ENCODE measurements at regions not wholly inside any gene's neighbourhood (a gene's known extent, or its start where the extent isn't known, plus 50 kb on each side); places are given as distances from the start of the nearest gene placed in this dataset.
"Not testable (repeated sequence)": the region's sequence is repeated elsewhere in the genome, so short reads cannot be mapped to it uniquely, and the experiment has no call there.

GRCh38 chr2:107466241-107466640 lies 360.5 kb upstream of the RGPD4 start:
- DNase-seq (ENCODE audit: low spot score): peak; percentile 6

- no peak for DNase-seq (ENCODE audit: low spot score)
These were observed 359.5 kb upstream of the RGPD4 start for GRCh38 chr2:107466984-107467773.

GRCh38 chr2:107469437-107469995 lies 357.2 kb upstream of the RGPD4 start:
- DNase-seq (ENCODE audit: low spot score): no peak

GRCh38 chr2:107473150-107473549 lies 353.5 kb upstream of the RGPD4 start:
- no peak for DNase-seq (ENCODE audit: low spot score)

- no peak for DNase-seq (ENCODE audit: low spot score)
These were observed 350.8 kb upstream of the RGPD4 start for GRCh38 chr2:107475859-107476258.

- no peak for DNase-seq (ENCODE audit: low spot score)
These were observed 324.2 kb upstream of the RGPD4 start for GRCh38 chr2:107502539-107502938.

GRCh38 chr2:107511970-107512789 lies 314.5 kb upstream of the RGPD4 start:
- no peak for DNase-seq (ENCODE audit: low spot score)

- DNase-seq (ENCODE audit: low spot score): no peak
These were observed 301.3 kb upstream of the RGPD4 start for GRCh38 chr2:107525406-107525805.

GRCh38 chr2:107529146-107529545 lies 297.5 kb upstream of the RGPD4 start:
- DNase-seq (ENCODE audit: low spot score): no peak

- DNase-seq (ENCODE audit: low spot score): no peak
These were observed 296.6 kb upstream of the RGPD4 start for GRCh38 chr2:107530046-107530445.

- DNase-seq (ENCODE audit: low spot score): no peak
These were observed 291.8 kb upstream of the RGPD4 start for GRCh38 chr2:107534926-107535325.

GRCh38 chr2:107535905-107536689 lies 290.6 kb upstream of the RGPD4 start:
- DNase-seq (ENCODE audit: low spot score): not testable (repeated sequence)

GRCh38 chr2:107542314-107542740 lies 284.4 kb upstream of the RGPD4 start:
- no peak for DNase-seq (ENCODE audit: low spot score)

GRCh38 chr2:107543793-107544192 lies 282.9 kb upstream of the RGPD4 start:
- no peak for DNase-seq (ENCODE audit: low spot score)

- DNase-seq (ENCODE audit: low spot score): no peak
These were observed 281.6 kb upstream of the RGPD4 start for GRCh38 chr2:107545066-107545465.

- DNase-seq (ENCODE audit: low spot score): no peak
These were observed 280.8 kb upstream of the RGPD4 start for GRCh38 chr2:107545851-107546250.

GRCh38 chr2:107548216-107548615 lies 278.5 kb upstream of the RGPD4 start:
- DNase-seq (ENCODE audit: low spot score): no peak

- DNase-seq (ENCODE audit: low spot score): no peak
These were observed 273.6 kb upstream of the RGPD4 start for GRCh38 chr2:107553046-107553445.

GRCh38 chr2:107553539-107553938 lies 273.2 kb upstream of the RGPD4 start:
- DNase-seq (ENCODE audit: low spot score): peak; percentile 18

GRCh38 chr2:107556038-107556627 lies 270.6 kb upstream of the RGPD4 start:
- no peak for DNase-seq (ENCODE audit: low spot score)

GRCh38 chr2:107558295-107558694 lies 268.4 kb upstream of the RGPD4 start:
- no peak for DNase-seq (ENCODE audit: low spot score)

GRCh38 chr2:107569496-107569895 lies 257.2 kb upstream of the RGPD4 start:
- DNase-seq (ENCODE audit: low spot score): no peak
